ENCODE measurements at regions not wholly inside any gene's neighbourhood (a gene's known extent, or its start where the extent isn't known, plus 50 kb on each side); places are given as distances from the start of the nearest gene placed in this dataset.

GRCh38 chr3:81426826-81427577 lies 334.4 kb downstream of the GBE1 start (continued):
- no peak for TF ChIP-seq ZNF589 (CRISPR knock-in tag; IDR thresholded peaks at IDR 0.05; ENCODE audit: low read depth)
- no peak for TF ChIP-seq RUNX1 (IDR thresholded peaks at IDR 0.05; ENCODE audit: low read depth)
- no peak for TF ChIP-seq CTBP1 (IDR thresholded peaks at IDR 0.05; ENCODE audit: borderline replicate concordance)
- TF ChIP-seq, protein P1, sequence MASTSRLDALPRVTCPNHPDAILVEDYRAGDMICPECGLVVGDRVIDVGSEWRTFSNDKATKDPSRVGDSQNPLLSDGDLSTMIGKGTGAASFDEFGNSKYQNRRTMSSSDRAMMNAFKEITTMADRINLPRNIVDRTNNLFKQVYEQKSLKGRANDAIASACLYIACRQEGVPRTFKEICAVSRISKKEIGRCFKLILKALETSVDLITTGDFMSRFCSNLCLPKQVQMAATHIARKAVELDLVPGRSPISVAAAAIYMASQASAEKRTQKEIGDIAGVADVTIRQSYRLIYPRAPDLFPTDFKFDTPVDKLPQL (IDR thresholded peaks at IDR 0.05; ENCODE audit: extremely low read depth, insufficient read length), result no peak
- no peak for TF ChIP-seq NR2C1 (IDR thresholded peaks at IDR 0.05)
- TF ChIP-seq NR2C1 (tag; IDR thresholded peaks at IDR 0.05), result no peak
- no peak for TF ChIP-seq HSF4 (CRISPR knock-in tag; IDR thresholded peaks at IDR 0.05; ENCODE audit: borderline replicate concordance)
- TF ChIP-seq NR2F6 (CRISPR knock-in tag; IDR thresholded peaks at IDR 0.05), result no peak

- ATAC-seq, result no peak
- Histone ChIP-seq H4K20me1 (replicated peaks; ENCODE audit: control insufficient read depth, insufficient read depth, low read length) (no peaks in the 10 kb centered on the region), H3K27ac (ENCODE audit: extremely low read depth, low read depth, low read length) (no peak overlapping the region), H3K4me3 (no peak overlapping the region), H3K9me1 (ENCODE audit: control insufficient read depth, insufficient read depth, low read length) (no peaks in the 10 kb centered on the region), H3K36me3 (ENCODE audit: control insufficient read depth, insufficient read depth, low read length) (no peaks in the 10 kb centered on the region), H3K9me3 (replicated peaks; ENCODE audit: control insufficient read depth, insufficient read depth, low read depth, low read length) (no peaks in the 10 kb centered on the region), H3K9ac (ENCODE audit: insufficient read depth in 1 of 2, low read depth in 2 of 2, low read length in 2 of 2) (no peak overlapping the region), H3K79me2 (ENCODE audit: control insufficient read depth, insufficient read depth, low read length) (no peaks in the 10 kb centered on the region), H3K4me2 (ENCODE audit: insufficient read depth, low read length) (no peak overlapping the region), H2AFZ (ENCODE audit: low read depth, low read length) (no peak overlapping the region), H3K4me1 (replicated peaks in 1 of 2; ENCODE audit: control insufficient read depth in 2 of 2, insufficient read depth in 2 of 2, low read length in 2 of 2) (no peaks in the 10 kb centered on the region), H3K27me3 (ENCODE audit: control insufficient read depth in 2 of 2, insufficient read depth in 2 of 2, low read length in 2 of 2) (no peaks in the 10 kb centered on the region)
- BruUV-seq (replicated peaks), result no TSS peak
- WGBS (ENCODE audit: insufficient coverage, low coverage, missing lambda C conversion rate), result 0% methylated on average over 2 of the region's 5 CpGs
- FAIRE-seq, result no peak
- no peak for DNase-seq (ENCODE audit: extremely low read depth in 1 of 4, low spot score in 3 of 4)
- intact Hi-C loops (cut with micrococcal nuclease) (no loop called here), in situ Hi-C loops (cut with MboI) (no loop called here)
- POLR2A ChIA-PET, result no interaction called here
- CTCF ChIA-PET (ENCODE audit: low intra/inter-chr PET ratio), result no interaction called here
- TF ChIP-seq POLR2AphosphoS2 (IDR thresholded peaks at IDR 0.05; ENCODE audit: low read length), result no peak
- TF ChIP-seq TAF1 (IDR thresholded peaks at IDR 0.05; ENCODE audit: control insufficient read depth, extremely low read depth, insufficient read depth, low read length, severe bottlenecking), result no peak
- no peak for TF ChIP-seq NR2C1 (IDR thresholded peaks at IDR 0.05)
- no peak for TF ChIP-seq NR2C1 (tag; IDR thresholded peaks at IDR 0.05)
- no peak for TF ChIP-seq POLR2G (IDR thresholded peaks at IDR 0.05; ENCODE audit: low read depth, low read length)
- TF ChIP-seq NCOA2 (IDR thresholded peaks at IDR 0.05; ENCODE audit: partially characterized antibody in 2 of 2), result no peak
- TF ChIP-seq, protein P2, sequence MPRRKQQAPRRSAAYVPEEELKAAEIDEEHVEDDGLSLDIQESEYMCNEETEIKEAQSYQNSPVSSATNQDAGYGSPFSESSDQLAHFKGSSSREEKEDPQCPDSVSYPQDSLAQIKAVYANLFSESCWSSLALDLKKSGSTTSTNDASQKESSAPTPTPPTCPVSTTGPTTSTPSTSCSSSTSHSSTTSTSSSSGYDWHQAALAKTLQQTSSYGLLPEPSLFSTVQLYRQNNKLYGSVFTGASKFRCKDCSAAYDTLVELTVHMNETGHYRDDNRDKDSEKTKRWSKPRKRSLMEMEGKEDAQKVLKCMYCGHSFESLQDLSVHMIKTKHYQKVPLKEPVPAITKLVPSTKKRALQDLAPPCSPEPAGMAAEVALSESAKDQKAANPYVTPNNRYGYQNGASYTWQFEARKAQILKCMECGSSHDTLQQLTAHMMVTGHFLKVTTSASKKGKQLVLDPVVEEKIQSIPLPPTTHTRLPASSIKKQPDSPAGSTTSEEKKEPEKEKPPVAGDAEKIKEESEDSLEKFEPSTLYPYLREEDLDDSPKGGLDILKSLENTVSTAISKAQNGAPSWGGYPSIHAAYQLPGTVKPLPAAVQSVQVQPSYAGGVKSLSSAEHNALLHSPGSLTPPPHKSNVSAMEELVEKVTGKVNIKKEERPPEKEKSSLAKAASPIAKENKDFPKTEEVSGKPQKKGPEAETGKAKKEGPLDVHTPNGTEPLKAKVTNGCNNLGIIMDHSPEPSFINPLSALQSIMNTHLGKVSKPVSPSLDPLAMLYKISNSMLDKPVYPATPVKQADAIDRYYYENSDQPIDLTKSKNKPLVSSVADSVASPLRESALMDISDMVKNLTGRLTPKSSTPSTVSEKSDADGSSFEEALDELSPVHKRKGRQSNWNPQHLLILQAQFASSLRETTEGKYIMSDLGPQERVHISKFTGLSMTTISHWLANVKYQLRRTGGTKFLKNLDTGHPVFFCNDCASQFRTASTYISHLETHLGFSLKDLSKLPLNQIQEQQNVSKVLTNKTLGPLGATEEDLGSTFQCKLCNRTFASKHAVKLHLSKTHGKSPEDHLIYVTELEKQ (CRISPR knock-in tag; IDR thresholded peaks at IDR 0.05), result no peak
- TF ChIP-seq ASH1L (IDR thresholded peaks at IDR 0.05; ENCODE audit: borderline replicate concordance, low read depth, partially characterized antibody), result no peak
- no peak for TF ChIP-seq CREB3 (tag; conservative IDR thresholded peaks at IDR 0.05; ENCODE audit: low read depth)
Measured at GRCh38 chr3:81425198-81425868, 336.1 kb downstream of the GBE1 start.

Measured in K562 (cell line).